ENCODE measurements at regions not wholly inside any gene's neighbourhood (a gene's known extent, or its start where the extent isn't known, plus 50 kb on each side); places are given as distances from the start of the nearest gene placed in this dataset.

DNA sequence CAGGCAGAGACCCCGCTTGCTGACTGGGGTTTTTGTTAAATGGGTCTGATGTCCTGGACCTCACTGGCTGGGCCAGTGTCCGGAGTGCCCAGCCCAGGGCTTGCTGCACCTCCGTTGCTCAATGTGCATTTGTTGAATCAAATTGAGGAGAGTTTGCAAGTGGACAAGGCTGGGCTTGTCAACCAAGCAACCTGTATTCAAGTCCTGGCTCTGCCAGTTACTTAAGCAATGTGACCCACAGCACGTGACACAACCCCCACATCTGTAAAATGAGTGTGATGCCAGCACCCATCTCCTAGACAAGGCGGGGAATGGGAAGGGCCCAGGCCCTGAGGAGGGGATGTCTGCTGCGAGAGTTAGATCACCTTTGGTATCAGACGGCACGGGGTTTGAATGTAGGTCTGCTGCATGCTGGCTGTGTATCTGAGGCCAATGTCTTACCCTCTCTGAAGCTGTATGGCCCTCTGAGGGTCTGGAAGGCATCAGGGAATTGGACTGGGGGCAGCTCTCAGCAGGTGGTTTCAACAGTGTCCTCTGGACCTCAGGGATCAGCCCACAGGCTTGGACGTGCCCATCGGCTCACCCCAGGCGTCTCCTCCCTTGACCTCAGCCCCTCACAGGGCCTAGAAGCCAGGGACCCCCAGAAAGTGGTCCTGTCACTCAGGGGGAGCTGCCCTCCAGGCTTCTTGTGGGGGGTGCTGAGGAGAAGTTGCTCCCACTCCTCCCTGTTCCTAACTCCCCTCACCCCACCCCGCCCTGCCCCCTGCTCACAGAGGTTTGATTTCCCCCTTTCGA lies 51.0 kb upstream of the RUNX3 start:
- no peak for TF ChIP-seq POLR2A (IDR thresholded peaks at IDR 0.05)
- TF ChIP-seq, protein P1, sequence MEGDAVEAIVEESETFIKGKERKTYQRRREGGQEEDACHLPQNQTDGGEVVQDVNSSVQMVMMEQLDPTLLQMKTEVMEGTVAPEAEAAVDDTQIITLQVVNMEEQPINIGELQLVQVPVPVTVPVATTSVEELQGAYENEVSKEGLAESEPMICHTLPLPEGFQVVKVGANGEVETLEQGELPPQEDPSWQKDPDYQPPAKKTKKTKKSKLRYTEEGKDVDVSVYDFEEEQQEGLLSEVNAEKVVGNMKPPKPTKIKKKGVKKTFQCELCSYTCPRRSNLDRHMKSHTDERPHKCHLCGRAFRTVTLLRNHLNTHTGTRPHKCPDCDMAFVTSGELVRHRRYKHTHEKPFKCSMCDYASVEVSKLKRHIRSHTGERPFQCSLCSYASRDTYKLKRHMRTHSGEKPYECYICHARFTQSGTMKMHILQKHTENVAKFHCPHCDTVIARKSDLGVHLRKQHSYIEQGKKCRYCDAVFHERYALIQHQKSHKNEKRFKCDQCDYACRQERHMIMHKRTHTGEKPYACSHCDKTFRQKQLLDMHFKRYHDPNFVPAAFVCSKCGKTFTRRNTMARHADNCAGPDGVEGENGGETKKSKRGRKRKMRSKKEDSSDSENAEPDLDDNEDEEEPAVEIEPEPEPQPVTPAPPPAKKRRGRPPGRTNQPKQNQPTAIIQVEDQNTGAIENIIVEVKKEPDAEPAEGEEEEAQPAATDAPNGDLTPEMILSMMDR (IDR thresholded peaks at IDR 0.05 in 8 of 11, conservative IDR thresholded peaks at IDR 0.05 in 3 of 11): no peak

Measured in spleen (tissue), 7 donors.